ENCODE measurements at regions not wholly inside any gene's neighbourhood (a gene's known extent, or its start where the extent isn't known, plus 50 kb on each side); places are given as distances from the start of the nearest gene placed in this dataset.

- TF ChIP-seq, protein P1, sequence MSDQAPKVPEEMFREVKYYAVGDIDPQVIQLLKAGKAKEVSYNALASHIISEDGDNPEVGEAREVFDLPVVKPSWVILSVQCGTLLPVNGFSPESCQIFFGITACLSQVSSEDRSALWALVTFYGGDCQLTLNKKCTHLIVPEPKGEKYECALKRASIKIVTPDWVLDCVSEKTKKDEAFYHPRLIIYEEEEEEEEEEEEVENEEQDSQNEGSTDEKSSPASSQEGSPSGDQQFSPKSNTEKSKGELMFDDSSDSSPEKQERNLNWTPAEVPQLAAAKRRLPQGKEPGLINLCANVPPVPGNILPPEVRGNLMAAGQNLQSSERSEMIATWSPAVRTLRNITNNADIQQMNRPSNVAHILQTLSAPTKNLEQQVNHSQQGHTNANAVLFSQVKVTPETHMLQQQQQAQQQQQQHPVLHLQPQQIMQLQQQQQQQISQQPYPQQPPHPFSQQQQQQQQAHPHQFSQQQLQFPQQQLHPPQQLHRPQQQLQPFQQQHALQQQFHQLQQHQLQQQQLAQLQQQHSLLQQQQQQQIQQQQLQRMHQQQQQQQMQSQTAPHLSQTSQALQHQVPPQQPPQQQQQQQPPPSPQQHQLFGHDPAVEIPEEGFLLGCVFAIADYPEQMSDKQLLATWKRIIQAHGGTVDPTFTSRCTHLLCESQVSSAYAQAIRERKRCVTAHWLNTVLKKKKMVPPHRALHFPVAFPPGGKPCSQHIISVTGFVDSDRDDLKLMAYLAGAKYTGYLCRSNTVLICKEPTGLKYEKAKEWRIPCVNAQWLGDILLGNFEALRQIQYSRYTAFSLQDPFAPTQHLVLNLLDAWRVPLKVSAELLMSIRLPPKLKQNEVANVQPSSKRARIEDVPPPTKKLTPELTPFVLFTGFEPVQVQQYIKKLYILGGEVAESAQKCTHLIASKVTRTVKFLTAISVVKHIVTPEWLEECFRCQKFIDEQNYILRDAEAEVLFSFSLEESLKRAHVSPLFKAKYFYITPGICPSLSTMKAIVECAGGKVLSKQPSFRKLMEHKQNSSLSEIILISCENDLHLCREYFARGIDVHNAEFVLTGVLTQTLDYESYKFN (CRISPR knock-in tag; conservative IDR thresholded peaks at IDR 0.05), result peak; percentile 68
- TF ChIP-seq FOXJ3 (CRISPR knock-in tag; IDR thresholded peaks at IDR 0.05; ENCODE audit: borderline replicate concordance), result no peak
- TF ChIP-seq, protein P2, sequence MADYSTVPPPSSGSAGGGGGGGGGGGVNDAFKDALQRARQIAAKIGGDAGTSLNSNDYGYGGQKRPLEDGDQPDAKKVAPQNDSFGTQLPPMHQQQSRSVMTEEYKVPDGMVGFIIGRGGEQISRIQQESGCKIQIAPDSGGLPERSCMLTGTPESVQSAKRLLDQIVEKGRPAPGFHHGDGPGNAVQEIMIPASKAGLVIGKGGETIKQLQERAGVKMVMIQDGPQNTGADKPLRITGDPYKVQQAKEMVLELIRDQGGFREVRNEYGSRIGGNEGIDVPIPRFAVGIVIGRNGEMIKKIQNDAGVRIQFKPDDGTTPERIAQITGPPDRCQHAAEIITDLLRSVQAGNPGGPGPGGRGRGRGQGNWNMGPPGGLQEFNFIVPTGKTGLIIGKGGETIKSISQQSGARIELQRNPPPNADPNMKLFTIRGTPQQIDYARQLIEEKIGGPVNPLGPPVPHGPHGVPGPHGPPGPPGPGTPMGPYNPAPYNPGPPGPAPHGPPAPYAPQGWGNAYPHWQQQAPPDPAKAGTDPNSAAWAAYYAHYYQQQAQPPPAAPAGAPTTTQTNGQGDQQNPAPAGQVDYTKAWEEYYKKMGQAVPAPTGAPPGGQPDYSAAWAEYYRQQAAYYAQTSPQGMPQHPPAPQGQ (CRISPR knock-in tag; IDR thresholded peaks at IDR 0.05; ENCODE audit: borderline replicate concordance), result no peak
- TF ChIP-seq IRX3 (CRISPR knock-in tag; IDR thresholded peaks at IDR 0.05; ENCODE audit: borderline replicate concordance, low read depth), result no peak
- no peak for TF ChIP-seq KDM4B (CRISPR knock-in tag; IDR thresholded peaks at IDR 0.05)
- TF ChIP-seq ZNF629 (CRISPR knock-in tag; conservative IDR thresholded peaks at IDR 0.05), result no peak
- TF ChIP-seq GATAD2A (CRISPR knock-in tag; IDR thresholded peaks at IDR 0.05), result 0 out of 2 replicates have a peak, but pooled peaks have one; percentile 23
- no peak for TF ChIP-seq SMC3 (IDR thresholded peaks at IDR 0.05; ENCODE audit: low read length)
- TF ChIP-seq RELA (CRISPR knock-in tag; IDR thresholded peaks at IDR 0.05), result no peak
- no peak for TF ChIP-seq HNRNPLL (IDR thresholded peaks at IDR 0.05; ENCODE audit: low read depth, low read length, poor library complexity, severe bottlenecking)
- no peak for TF ChIP-seq NR3C1 (CRISPR knock-in tag; IDR thresholded peaks at IDR 0.05)
- no peak for TF ChIP-seq SOX13 (IDR thresholded peaks at IDR 0.05)
- peak in 1 of 2 experiments; percentile 55; a peak in 1 of 4 replicates for TF ChIP-seq SOX13 (CRISPR knock-in tag; conservative IDR thresholded peaks at IDR 0.05 in 1 of 2, IDR thresholded peaks at IDR 0.05 in 1 of 2)
- TF ChIP-seq, protein P3, sequence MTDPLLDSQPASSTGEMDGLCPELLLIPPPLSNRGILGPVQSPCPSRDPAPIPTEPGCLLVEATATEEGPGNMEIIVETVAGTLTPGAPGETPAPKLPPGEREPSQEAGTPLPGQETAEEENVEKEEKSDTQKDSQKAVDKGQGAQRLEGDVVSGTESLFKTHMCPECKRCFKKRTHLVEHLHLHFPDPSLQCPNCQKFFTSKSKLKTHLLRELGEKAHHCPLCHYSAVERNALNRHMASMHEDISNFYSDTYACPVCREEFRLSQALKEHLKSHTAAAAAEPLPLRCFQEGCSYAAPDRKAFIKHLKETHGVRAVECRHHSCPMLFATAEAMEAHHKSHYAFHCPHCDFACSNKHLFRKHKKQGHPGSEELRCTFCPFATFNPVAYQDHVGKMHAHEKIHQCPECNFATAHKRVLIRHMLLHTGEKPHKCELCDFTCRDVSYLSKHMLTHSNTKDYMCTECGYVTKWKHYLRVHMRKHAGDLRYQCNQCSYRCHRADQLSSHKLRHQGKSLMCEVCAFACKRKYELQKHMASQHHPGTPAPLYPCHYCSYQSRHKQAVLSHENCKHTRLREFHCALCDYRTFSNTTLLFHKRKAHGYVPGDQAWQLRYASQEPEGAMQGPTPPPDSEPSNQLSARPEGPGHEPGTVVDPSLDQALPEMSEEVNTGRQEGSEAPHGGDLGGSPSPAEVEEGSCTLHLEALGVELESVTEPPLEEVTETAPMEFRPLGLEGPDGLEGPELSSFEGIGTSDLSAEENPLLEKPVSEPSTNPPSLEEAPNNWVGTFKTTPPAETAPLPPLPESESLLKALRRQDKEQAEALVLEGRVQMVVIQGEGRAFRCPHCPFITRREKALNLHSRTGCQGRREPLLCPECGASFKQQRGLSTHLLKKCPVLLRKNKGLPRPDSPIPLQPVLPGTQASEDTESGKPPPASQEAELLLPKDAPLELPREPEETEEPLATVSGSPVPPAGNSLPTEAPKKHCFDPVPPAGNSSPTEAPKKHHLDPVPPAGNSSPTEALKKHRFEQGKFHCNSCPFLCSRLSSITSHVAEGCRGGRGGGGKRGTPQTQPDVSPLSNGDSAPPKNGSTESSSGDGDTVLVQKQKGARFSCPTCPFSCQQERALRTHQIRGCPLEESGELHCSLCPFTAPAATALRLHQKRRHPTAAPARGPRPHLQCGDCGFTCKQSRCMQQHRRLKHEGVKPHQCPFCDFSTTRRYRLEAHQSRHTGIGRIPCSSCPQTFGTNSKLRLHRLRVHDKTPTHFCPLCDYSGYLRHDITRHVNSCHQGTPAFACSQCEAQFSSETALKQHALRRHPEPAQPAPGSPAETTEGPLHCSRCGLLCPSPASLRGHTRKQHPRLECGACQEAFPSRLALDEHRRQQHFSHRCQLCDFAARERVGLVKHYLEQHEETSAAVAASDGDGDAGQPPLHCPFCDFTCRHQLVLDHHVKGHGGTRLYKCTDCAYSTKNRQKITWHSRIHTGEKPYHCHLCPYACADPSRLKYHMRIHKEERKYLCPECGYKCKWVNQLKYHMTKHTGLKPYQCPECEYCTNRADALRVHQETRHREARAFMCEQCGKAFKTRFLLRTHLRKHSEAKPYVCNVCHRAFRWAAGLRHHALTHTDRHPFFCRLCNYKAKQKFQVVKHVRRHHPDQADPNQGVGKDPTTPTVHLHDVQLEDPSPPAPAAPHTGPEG (CRISPR knock-in tag; IDR thresholded peaks at IDR 0.05), result no peak
- TF ChIP-seq, protein P4, sequence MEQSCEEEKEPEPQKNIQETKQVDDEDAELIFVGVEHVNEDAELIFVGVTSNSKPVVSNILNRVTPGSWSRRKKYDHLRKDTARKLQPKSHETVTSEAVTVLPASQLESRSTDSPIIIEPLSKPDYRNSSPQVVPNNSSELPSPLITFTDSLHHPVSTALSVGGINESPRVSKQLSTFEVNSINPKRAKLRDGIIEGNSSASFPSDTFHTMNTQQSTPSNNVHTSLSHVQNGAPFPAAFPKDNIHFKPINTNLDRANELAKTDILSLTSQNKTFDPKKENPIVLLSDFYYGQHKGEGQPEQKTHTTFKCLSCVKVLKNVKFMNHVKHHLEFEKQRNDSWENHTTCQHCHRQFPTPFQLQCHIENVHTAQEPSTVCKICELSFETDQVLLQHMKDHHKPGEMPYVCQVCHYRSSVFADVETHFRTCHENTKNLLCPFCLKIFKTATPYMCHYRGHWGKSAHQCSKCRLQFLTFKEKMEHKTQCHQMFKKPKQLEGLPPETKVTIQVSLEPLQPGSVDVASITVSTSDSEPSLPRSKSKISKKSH (CRISPR knock-in tag; IDR thresholded peaks at IDR 0.05; ENCODE audit: borderline replicate concordance), result no peak
- TF ChIP-seq FOXP1 (IDR thresholded peaks at IDR 0.05), result no peak
- 0 out of 2 replicates have a peak, but pooled peaks have one; percentile 18 for TF ChIP-seq FOXP1 (CRISPR knock-in tag; IDR thresholded peaks at IDR 0.05)
- no peak for TF ChIP-seq SIN3B (IDR thresholded peaks at IDR 0.05; ENCODE audit: low read length)
Measured at GRCh38 chr1:177566495-177566894, 395.7 kb downstream of the BRINP2 start (continued).

Data from HepG2 (cell line).